Stimulated activated effector memory CD8-positive, alpha-beta T cell treated with anti-CD3 and anti-CD28 coated beads, Interleukin-12 subunit alpha, Interleukin-12 subunit beta, amount 100 ng/mL, for 72 hours (primary cell): ENCODE measurements at regions not wholly inside any gene's neighbourhood (a gene's known extent, or its start where the extent isn't known, plus 50 kb on each side); places are given as distances from the start of the nearest gene placed in this dataset.

ENCODE experiments used
- ATAC-seq: fragments of 150-1000 bp; cut with Tn5 transposase; 2 replicates; pipeline ENCODE4 v1.10.0; 2021
- DNase-seq, 2 donors: peaks; one replicate each; pipeline ENCODE4 v3.0.0; 2021 to 2022; ENCODE audit warnings: low spot score in 2 of 2
- H3K27ac Mint-ChIP-seq: one replicate; pipeline ENCODE4 v1.8.0; 2022; ENCODE audit warnings: mild to moderate bottlenecking, mixed read lengths
- H3K36me3 Mint-ChIP-seq: one replicate; pipeline ENCODE4 v1.8.0; 2022; ENCODE audit warnings: mild to moderate bottlenecking, mixed read lengths
- H3K4me1 Mint-ChIP-seq: one replicate; pipeline ENCODE4 v1.8.0; 2022; ENCODE audit warnings: mixed read lengths
- H3K4me3 Mint-ChIP-seq: one replicate; pipeline ENCODE4 v1.8.0; 2022; ENCODE audit warnings: mild to moderate bottlenecking, mixed read lengths
- H3K9me3 Mint-ChIP-seq: one replicate; pipeline ENCODE4 v1.8.0; 2022; ENCODE audit warnings: mixed read lengths

- H3K27ac Mint-ChIP-seq = no peak overlapping the region
- H3K4me1 Mint-ChIP-seq = no peaks in the 10 kb centered on the region
- ATAC-seq (no peak), DNase-seq (no peak)
- no peaks in the 10 kb centered on the region for H3K36me3 Mint-ChIP-seq
- H3K9me3 Mint-ChIP-seq = no peaks in the 10 kb centered on the region
- no peak overlapping the region for H3K4me3 Mint-ChIP-seq
These were observed 90.7 kb upstream of the EPHA4 start for GRCh38 chr2:221662689-221663391.

DNA sequence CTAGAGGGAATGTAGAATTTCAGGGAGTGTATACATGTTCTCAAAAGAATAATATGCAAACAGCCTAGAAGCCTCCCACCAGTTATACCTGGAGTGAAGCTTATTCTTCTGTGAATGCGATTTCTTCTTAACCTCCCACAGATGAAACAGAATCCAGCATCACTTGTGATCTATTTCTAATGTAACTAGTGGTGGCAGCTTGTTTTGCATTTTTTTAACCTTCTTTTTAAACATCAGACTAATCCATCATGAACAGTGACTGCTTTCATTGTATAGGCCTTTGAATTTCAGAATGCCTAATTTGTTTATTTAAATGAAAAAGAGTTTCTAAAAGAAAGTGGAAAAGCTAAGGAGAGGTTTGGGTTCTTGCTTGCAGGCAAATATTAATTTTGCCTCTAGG lies 85.7 kb upstream of the EPHA4 start:
- no peak for ATAC-seq
- no peak overlapping the region for H3K4me3 Mint-ChIP-seq
- no peak overlapping the region for H3K27ac Mint-ChIP-seq
- DNase-seq = no peak
- H3K9me3 Mint-ChIP-seq = no peaks in the 10 kb centered on the region
- no peaks in the 10 kb centered on the region for H3K4me1 Mint-ChIP-seq
- H3K36me3 Mint-ChIP-seq = no peaks in the 10 kb centered on the region

DNA sequence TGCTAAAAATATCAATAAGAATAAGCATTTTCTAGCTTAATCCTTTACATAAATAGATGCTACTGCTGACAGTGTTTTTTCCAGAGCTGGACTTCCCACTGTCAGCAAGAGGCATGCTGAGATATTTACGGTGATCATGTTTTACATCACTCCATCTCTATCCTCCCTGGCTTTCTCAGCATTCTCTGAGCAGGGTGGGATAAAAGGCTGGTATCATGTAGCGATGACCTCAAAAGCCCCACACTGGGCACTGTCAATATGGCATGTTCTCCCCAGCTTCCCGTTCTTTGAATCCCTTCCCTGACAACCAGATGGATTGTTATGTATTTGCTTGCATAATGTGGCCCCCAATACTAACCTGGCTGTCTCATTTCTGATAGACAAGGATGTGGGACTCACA lies 83.2 kb upstream of the EPHA4 start:
- ATAC-seq (no peak), DNase-seq (no peak)
- H3K36me3 Mint-ChIP-seq = no peaks in the 10 kb centered on the region
- no peaks in the 10 kb centered on the region for H3K9me3 Mint-ChIP-seq
- H3K4me1 Mint-ChIP-seq = no peaks in the 10 kb centered on the region
- no peak overlapping the region for H3K4me3 Mint-ChIP-seq
- no peak overlapping the region for H3K27ac Mint-ChIP-seq

- H3K4me3 Mint-ChIP-seq = no peak overlapping the region
- H3K9me3 Mint-ChIP-seq = no peaks in the 10 kb centered on the region
- no peak overlapping the region for H3K27ac Mint-ChIP-seq
- no peaks in the 10 kb centered on the region for H3K36me3 Mint-ChIP-seq
- no peaks in the 10 kb centered on the region for H3K4me1 Mint-ChIP-seq
- ATAC-seq = no peak
- DNase-seq = no peak
These were observed 81.1 kb upstream of the EPHA4 start for GRCh38 chr2:221653182-221653581.

DNA sequence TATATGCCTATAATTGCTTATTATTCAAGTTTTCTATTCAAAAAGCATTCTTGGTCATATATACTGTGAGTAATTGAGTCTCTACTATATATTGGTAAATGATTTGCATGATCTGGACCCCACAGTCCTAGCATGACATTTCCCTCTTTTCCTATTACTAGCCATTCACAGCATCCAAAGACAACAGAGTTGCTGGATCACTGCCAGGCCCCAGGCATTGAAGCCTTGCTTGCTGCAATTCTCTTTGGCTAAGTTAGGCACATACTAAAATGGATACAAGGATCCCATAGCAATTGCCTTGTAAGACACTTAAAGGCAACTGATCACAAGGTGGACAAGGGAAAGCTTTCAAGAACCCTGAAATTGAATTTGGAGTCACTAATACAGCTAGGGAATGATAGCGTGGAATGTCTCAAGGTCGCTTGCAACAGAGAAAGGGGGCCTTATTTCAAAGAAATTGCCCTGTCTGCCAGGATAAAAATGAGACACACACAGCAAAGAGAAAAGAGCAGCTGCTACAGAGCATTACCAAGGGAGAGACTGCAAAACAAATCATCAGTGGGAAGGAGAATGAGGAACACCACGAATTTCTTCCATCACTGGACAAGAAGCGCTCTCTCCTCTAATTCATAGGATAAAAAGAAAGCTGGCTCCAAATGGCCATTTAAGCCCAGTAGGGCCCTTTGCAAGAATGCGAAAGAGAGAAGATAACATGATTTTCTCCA lies 77.1 kb upstream of the EPHA4 start:
- no peak for DNase-seq
- Mint-ChIP-seq H3K36me3 (no peaks in the 10 kb centered on the region), H3K4me1 (no peaks in the 10 kb centered on the region), H3K9me3 (no peaks in the 10 kb centered on the region), H3K27ac (no peak overlapping the region), H3K4me3 (no peak overlapping the region)
- no peak for ATAC-seq

GRCh38 chr2:221642447-221642846 lies 70.3 kb upstream of the EPHA4 start:
- no peak for ATAC-seq
- Mint-ChIP-seq H3K36me3 (no peaks in the 10 kb centered on the region), H3K9me3 (no peaks in the 10 kb centered on the region), H3K4me3 (no peak overlapping the region), H3K4me1 (no peaks in the 10 kb centered on the region), H3K27ac (no peak overlapping the region)
- DNase-seq = no peak

GRCh38 chr2:221641181-221641871 lies 69.2 kb upstream of the EPHA4 start:
- peak; percentile 85 for ATAC-seq
- DNase-seq = no peak
- Mint-ChIP-seq H3K4me1 (no peaks in the 10 kb centered on the region), H3K4me3 (no peak overlapping the region), H3K27ac (no peak overlapping the region), H3K9me3 (no peaks in the 10 kb centered on the region), H3K36me3 (no peaks in the 10 kb centered on the region)

DNA sequence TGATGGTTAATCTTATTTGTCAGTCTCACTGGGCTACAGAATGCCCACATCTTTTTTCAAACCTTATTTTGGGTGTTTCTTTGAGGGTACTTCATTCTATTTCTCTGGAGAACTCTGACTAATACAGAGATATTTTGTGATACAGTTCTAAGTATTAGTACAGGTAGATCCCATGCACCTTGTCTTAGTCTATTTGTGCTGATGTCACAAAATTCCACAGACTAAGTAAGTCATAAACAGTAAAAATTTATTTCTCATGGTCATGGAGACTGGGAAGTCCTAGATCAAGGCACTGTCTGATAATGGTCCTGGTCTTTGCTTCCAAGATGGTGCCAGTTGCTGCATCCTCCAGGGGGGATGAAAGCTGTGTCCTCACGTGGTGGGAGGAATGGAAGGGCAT lies 68.6 kb upstream of the EPHA4 start:
- no peak for ATAC-seq
- no peak for DNase-seq
- Mint-ChIP-seq H3K4me1 (no peaks in the 10 kb centered on the region), H3K9me3 (no peaks in the 10 kb centered on the region), H3K27ac (no peak overlapping the region), H3K4me3 (no peak overlapping the region), H3K36me3 (no peaks in the 10 kb centered on the region)

DNA sequence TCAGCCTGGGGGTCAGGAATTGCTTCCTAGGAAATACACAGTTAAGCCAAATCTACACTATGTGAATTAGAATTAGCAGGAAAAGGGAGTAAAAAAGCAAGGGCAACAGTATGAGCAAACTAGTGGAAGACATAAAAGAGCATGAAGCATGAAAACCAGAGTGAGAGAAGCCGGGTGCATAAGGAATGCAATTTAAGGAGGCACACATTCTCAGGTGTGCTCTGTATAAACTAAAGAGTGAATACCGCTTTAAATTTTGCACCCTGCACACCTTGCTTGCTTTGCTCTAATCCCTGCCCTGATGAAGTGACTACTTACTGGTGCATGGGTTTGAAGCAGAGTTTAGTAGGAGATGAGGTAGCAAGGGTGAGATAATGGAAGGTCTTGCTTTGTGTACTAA lies 65.7 kb upstream of the EPHA4 start:
- Mint-ChIP-seq H3K4me1 (no peaks in the 10 kb centered on the region), H3K4me3 (no peak overlapping the region), H3K9me3 (no peaks in the 10 kb centered on the region), H3K27ac (no peak overlapping the region), H3K36me3 (no peaks in the 10 kb centered on the region)
- DNase-seq (no peak), ATAC-seq (no peak)

DNA sequence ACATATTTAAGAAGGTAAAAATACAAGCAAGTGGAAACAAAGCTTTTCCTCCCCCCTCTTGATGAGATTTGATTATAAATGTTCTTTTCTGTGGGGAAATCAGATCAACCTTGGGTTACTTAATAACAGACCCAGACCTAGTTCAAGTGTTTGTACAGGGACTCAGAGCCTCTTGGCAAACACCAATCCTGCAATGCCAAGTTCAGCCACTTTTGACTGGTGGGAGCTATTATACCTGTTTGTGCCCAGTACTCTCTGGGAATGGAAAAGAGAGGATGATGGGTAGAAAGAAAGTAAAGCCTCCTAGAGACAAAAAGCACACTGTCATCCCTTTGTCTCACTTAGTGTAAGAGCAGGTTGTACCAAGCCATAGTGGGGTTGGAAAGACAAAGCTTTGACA lies 63.8 kb upstream of the EPHA4 start:
- no peak for DNase-seq
- Mint-ChIP-seq H3K27ac (no peak overlapping the region), H3K4me3 (no peak overlapping the region), H3K4me1 (no peaks in the 10 kb centered on the region), H3K36me3 (no peaks in the 10 kb centered on the region), H3K9me3 (no peaks in the 10 kb centered on the region)
- ATAC-seq = no peak

- ATAC-seq = no peak
These were observed 57.4 kb upstream of the EPHA4 start for GRCh38 chr2:221629468-221629867.

GRCh38 chr2:221624475-221624874 lies 52.4 kb upstream of the EPHA4 start:
- Mint-ChIP-seq H3K4me1 (no peaks in the 10 kb centered on the region), H3K4me3 (no peak overlapping the region), H3K27ac (no peak overlapping the region), H3K9me3 (no peaks in the 10 kb centered on the region), H3K36me3 (no peaks in the 10 kb centered on the region)
- DNase-seq (no peak), ATAC-seq (no peak)

More at GRCh38 chr2:221629468-221629867, 57.4 kb upstream of the EPHA4 start:
- no peak overlapping the region for H3K4me3 Mint-ChIP-seq
- no peak for DNase-seq
- no peaks in the 10 kb centered on the region for H3K4me1 Mint-ChIP-seq
- no peaks in the 10 kb centered on the region for H3K9me3 Mint-ChIP-seq
- H3K36me3 Mint-ChIP-seq = no peaks in the 10 kb centered on the region
- no peak overlapping the region for H3K27ac Mint-ChIP-seq
